HG03280 (cell line): ENCODE measurements at regions not wholly inside any gene's neighbourhood (a gene's known extent, or its start where the extent isn't known, plus 50 kb on each side); places are given as distances from the start of the nearest gene placed in this dataset.

Experiments used
- ATAC-seq: cut with Tn5 transposase; IDR thresholded peaks from one replicate; pipeline ENCODE4 v1.9.1; 2021; ENCODE audit warnings: mild to moderate bottlenecking, moderate library complexity; ENCODE audit not compliant: unreplicated experiment

DNA sequence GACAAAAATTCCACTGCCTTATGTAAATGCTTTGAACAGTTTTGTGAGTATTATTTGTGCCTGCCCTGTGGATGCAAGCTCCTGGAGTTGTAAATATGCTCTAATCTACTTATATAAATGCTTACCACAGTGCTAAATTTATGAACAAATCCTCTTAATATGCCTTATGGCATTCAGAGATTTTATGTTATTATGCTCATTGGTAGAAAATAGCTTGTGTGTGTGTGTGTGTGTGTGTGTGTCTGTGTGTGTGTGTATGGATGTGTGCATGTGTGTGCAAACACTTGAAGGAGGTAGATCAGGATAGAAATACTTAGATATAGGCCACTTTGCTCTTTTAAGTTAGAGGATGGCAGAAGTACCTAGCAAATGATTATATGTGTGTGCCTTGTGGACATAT, 253.9 kb downstream of the TAF11L14 start:
- ATAC-seq, result no peak

DNA sequence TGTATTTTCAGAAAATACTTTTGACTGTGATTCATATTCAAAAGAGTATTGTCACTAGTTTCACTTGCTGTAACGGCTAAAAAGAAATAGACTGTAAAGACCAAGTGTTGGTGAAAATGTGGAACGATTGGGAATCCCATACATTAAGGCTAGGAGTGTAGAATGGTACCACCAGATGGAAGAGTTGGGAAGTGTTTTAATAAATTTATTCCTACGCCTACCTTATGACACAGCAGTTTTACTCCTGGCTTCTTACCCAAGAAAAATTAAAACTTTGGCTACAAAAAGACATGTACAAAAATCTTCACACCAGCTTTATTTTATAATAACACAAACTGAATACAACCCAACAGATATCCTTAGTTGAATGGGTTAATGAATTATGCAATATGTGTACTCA, 256.2 kb downstream of the TAF11L14 start:
- no peak for ATAC-seq

DNA sequence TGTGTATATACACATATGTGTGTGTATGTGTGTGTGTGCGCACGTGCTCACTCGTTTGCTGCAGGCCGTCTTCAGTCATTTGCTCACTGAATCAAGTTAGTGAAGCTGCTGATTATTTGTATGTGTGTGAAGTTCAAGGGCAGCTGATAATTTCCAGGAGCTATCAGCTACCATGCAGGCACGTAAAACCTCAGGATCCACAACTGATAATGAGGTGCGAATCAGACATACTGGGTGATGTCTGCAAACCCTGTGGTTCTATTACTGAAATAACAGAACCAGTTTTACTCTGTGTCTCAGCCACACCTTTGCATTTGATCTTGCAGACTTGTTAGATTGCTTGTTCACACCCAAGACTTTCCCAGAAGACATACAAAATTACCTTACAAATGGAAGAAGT, 257.6 kb downstream of the TAF11L14 start:
- no peak for ATAC-seq

DNA sequence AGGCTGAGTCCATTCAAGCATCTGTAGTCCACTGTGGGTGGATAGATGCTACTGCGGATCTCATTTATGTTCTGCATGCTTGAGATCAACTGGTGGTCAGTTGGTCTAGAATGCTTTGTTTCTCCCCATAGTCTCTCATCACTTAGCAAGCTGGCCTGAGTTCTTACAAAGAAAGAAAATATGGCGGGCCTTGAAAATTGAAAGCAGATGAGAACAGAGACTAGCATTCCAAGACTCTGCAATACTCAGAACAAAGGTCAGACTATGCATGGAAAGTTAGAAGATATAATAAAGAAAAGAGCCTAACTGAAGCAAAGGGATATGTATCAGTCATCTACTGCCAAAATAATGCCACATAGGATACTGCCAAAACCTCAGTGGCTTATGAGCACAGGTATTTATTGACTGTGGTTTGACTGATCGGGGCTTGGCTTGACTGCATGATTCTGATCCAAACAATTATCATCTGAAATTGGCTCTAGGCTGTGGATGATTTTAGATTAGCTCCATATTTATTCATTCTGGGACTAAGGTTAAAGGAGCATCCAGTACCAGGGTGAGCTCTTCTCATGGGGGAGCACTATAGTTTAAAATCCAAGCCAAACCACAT, 258.9 kb downstream of the TAF11L14 start:
- ATAC-seq, result no peak

DNA sequence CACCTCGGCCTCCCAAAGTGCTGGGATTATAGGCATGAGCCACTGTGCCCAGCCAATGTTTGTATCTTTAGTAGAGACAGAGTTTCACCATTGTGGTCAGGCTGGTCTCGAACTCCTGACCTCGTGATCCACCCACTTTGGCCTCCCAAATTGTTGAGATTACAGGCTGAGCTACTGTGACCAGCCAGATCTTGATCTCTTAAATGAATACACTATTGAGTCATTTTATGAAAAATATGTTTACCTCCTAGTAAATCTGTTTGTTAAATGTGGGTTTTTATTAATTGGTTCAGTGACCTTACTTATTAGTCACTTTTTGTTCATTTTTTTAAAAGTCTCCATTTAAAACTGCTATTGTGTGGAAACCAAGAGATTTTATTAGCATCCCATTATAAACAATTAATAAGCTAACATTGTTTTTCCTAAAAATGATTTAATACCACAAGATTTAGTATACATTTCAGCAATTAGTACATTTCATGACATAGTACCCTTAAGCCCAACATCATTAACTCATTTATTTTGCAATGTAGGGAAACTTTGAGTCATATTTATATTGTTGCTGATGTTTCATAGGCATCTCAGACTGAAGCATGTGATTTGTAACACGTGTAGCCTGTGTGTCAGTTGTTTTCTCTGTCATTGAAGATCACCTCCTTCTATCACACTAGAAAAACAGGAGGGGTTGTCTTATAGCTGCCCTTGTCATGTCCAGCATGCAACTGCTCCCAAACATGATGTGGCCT, 261.2 kb downstream of the TAF11L14 start:
- no peak for ATAC-seq

DNA sequence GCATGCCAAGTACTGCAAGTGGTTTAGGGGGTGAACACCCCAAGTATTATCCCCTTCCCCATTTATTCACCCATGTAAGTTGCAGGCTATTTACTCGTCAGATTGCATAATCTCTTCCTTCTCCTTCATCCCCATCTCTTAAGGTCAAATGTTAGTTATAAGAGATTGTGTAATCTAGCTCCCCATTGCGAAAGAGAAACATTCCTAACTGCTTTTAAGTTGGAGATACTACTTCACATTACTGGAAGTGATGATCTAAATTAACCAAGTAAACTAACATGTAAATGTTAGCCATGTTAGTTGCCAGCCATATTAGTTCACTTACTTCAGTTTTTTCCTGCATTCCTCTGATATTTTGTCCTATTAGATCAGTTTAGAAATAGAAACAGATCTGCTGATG, 262.3 kb downstream of the TAF11L14 start:
- ATAC-seq, result no peak

DNA sequence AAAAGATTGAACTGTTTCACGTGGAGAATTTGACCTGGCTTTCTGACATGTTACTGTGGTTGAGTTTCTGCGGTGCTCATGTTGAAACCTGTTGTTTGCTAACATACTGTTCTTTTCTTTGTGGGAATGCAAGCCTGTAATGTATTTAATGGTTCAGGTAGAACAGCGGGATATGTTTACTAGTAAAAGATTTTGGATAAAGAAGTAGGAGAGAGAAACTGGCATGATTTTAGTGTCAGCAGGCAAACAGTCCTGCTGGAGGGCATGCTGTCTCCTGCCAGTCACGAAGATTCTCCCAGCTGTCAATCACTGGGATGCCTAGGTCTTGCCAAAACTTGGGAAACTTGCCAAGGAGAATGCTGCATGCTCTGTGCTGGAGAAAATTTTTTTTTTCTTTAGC, 263.5 kb downstream of the TAF11L14 start:
- no peak for ATAC-seq

DNA sequence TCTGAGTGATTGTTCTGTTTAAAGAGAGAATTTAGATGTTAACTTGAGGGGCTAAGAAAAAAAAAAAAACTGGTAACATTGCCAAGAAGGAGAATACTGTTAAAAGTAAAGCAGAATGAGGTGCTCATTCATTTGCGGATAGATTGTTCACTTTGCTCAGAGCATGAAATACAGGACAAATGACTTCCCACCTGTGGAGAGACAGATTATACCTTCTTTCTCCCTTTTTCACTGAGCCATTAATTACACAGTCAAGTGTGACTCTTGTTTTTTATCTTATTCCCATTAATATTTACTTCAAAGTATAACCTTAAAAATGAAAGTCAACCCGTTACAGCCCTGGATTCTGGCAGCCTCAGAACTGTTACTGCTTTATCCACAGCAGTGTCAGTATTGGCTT, 264.5 kb downstream of the TAF11L14 start:
- no peak for ATAC-seq

DNA sequence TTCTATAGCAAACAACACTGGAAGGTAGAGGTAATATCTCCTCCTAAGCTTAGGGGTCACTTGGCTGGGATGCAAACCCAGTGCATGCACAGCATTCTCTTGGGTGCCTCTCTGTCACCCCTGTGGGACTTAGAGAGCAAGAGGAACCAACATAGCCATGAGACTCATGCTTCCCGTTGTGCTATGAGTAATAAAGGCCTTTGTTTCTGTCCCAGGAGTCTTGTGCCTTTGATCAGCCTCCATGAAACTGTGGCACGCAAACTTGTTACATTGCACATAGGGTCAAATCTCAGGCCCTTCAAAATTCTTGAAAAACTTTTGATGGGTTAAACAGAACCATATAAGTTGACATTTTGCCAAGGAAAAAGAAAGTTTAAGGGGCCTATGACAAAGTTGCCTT, 272.8 kb downstream of the TAF11L14 start:
- peak; percentile 53 for ATAC-seq

DNA sequence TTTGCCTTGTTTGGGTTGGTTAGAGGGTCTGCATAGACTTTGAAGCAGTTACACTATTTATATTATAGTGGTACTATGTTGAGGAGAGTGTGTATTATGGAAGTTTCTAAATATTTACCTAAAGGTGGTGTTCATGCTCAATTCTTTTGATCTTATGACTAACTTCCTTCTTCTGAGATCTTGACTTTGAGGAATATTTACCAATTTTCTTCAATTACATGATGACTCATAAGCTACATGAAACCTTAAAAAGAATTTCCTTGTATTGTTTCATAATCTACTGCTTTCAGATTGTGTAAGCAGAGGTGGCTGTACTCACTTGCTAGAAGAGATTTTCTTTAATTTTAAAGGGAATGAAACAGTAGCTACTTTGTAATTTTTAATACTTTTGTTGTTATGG, 276.1 kb downstream of the TAF11L14 start:
- no peak for ATAC-seq

DNA sequence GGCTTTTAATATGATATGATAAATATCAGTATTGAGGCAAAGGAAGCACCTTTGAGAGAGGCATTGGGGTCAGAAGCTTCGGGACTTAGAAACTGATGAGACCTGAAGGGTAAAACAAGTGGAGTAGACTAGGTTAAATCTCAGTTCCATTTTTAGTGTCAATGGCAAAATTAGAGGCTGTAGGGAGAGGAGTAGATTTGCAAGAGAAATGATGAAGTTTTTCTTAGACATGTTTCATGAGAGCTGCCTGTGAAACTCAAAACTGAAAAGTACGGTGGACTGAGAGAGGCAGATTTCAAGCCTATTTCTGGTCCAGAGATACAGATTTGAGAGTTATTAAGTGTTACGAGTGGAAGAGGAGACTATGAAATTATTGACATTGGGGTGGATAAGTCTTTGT, 278.5 kb downstream of the TAF11L14 start:
- no peak for ATAC-seq

DNA sequence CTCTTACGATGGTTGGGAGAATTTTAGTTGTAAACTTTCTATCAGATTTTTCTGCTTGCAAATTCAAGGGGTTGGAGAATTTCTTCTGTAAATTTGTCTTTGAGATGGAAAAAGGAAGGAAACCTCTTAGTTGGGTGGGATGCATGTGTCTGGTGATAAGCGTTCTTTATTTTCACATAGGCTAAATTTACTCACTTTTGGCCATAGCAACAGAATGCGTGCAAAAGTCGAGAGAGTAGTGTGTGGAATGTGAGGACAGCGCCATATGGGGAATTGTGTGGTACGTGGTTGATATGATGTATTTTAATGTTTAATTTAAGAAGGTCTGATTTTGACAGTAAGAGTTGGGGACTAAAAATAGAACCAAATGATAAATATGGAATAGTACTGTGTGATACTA, 282.2 kb downstream of the TAF11L14 start:
- ATAC-seq, result no peak

DNA sequence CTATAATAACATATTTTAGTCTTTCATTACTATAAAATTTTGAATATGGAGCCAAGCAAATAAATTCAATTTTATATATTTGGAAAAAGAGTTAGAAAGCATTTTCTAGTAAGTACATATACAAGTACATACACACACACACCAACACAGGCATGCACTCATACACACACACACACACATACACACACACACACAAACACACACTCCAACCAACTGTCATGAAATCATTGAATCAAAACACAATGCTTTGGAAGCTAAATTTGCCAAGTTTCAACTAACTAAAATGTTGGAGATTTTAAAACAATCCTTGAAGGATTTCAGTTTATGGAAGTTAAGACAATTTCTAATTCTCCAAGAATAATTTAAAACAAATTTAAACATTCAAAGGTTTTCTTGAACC, 283.2 kb downstream of the TAF11L14 start:
- no peak for ATAC-seq

DNA sequence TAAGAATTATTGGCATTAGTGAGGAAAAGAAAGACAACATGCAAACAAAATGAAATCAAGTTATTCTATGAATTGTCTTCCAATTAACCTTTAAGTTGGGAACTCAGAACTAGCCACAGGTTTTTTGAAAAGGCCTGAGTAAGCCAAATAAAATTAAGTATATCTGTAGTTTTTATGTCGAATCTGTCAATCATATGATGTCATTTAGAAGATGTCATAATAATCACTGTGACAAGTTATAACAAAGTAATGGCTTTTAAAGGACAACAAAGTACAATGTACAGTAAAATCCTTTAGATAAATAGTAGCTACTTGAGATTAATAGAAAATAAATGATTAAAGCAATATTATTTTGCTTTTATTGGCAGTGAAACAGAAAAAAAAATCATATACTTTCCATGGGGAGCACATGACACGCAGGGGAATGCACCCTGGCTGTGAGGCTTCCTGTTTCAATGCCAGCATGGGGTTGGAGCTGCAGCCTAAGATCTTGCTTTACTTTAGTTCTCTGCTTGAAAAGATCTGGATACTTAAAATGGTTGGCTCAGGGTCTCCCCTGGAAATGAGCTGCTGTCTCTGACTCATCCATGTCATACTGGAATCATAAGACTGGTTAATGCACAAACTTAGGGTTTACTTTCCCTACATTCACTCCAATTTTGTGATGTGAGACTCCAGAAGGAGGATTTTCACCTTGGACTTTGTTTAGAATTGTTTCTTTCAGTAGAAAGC, 284.3 kb downstream of the TAF11L14 start:
- ATAC-seq, result no peak

DNA sequence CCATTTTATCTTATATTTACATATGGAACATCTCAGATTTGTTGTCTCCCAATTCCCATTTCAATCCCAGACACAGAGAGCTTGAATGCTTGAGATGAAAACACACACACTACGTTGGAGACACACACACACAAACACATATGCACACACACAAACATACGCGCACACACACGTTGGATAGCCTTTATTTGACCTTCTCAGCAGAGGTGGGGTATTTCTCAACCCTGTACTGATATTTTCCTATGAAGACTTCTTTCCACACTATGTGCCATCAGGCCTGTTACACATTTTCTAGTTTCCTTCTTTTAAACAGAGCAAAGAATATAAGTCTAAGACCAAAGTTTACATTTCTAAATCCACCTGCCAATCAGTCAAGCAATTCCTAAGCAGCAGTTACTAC, 291.0 kb downstream of the TAF11L14 start:
- no peak for ATAC-seq

DNA sequence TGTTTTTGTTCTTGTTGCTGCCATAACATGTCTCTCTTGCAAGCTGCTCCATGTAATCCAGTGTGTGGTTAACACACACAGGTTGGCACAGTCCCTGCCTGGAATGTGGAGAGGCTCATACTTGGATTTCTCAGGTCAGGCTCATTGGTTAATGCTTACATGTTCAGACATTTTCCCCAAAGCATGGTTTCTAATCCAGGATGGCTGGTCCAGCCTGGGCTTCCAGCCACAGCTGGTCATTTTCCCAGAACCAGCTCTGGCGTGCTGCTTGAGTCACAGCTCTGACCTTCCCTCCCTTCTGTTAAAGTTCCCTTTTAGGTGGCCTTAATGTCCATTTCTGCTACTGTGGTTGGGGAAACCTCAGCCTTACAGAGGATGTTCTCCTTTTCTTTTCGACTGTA, 294.3 kb downstream of the TAF11L14 start:
- ATAC-seq, result no peak

DNA sequence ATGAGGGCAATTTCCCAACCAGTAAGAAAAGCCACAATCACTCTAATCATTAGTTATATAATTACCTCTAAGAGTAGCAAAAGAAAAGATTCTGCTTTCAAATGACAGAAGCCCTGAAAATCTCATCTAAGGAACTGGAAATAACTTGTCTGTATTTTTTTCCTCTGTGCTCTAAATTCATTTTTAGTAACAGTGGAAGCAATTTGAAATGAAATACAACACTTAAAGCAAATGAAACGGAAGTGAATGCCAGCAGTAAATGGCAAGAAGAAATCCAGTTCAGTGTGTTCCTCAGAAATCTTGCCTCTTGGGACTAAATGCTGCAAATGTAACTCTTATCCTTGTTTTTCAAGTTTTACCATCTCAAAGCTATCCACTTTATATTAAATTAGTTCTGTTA, 294.9 kb downstream of the TAF11L14 start:
- ATAC-seq, result no peak

DNA sequence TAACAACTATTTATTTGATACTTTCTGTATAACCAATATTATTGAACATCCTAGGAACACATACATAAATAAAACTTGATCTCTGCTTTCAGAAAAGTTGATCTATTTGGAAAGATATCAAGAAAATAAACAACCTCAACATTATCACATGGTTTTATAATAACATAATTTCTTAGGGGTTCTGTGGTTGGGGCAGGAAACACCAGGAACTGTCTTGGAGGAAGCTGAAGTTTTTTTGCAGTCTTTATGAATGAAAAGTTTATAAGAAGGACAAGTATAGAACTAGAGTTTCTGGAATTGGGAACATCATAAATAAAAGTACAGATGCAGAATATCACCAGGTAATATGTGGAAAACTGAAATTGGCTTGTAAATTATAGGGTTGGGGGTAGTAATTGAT, 296.1 kb downstream of the TAF11L14 start:
- no peak for ATAC-seq

DNA sequence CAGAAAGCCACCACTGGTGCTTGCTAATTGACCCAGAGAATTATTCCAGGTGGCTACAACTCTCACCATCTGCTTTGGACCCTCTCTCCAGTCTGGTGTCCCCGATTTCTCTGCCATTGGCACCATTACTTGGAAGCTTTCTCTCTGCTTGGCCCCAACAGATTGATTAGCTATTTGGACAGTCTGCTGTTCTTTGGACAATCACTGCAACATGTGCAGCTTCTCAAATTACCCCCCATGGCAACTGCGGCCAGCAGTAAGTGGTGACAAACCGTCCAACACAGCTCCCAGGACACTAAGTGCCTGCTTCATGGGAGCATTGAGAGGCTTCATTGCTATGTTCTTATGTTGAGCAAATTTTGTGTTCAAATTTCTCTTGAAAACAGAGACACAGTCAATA, 309.8 kb downstream of the TAF11L14 start:
- ATAC-seq, result no peak

DNA sequence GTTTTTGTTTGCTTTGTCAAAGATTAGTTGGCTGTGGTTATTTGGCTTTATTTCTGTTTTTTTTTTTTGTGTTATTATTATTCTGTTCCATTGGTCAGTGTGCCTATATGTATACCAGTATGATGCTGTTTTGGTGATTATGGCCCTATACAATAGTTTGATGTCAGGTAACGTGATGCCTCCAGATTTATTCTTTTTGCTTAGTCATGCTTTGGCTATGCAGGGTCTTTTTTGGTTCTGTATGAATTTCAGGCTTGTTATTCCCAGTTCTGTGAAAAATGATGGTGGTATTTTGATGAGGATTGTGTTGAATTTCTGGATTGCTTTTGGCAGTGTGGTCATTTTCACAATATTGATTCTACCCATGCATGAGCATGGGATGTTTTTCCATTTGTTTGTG, 312.8 kb downstream of the TAF11L14 start:
- no peak for ATAC-seq

DNA sequence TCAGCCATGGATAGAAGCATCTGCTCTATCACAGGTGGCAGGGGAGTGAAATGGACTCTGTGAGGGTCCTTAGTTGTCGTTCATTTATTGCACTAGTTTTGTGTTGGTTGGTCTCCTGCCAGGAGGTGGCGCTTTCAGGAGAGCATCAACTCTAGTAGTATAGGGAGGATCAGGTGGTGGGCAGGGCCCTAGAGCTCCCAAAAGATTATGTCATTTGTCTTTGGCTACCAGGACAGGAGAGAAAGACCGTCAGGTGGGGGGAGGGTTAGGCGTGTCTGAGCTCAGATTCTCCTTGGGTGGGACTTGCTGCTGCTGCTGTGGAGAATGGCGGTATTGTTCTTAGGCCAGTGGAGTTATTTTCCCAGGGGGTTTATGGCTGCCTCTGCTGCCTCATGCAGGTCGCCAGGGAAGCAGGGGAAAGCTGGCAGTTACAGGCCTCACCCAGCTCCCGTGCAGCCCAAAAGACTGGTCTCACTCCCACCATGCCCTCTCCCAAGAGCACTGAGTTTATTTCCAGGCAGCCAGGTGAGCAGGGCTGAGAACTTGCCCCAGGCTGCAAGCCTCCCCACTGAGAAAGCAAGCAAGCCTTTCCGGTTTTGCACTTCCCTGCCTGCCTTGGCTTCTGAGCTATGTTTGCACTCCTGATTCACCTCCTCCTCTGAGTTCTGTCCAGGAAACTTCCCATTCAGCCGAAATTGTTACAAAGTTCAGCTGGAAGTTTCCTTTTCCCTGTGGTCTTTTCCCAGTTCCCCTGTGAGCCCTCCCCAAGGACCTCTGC, 317.3 kb downstream of the TAF11L14 start:
- ATAC-seq, result no peak
